HCT116 (cell line): ENCODE measurements at regions not wholly inside any gene's neighbourhood (a gene's known extent, or its start where the extent isn't known, plus 50 kb on each side); places are given as distances from the start of the nearest gene placed in this dataset.

Experiments used
- ATAC-seq: fragments of 200-7000 bp; cut with Tn5 transposase; 2 replicates; pipeline ENCODE4 v1.9.1; 2020; ENCODE audit warnings: mild to moderate bottlenecking, moderate library complexity
- BruUV-seq: library from RNA; stranded (reverse); fragments of 400-500 nt; replicated peaks from 2 replicates; lab custom pipeline; 2021; lab: Mats Ljungman, UMichigan
- CTCF ChIA-PET: fragments of 300-600 bp; sonication (Branson Sonifier 250); formaldehyde crosslinking; loops from one replicate; lab custom pipeline; 2021; ENCODE audit warnings: antibody characterized with exemption; lab: Charles Lee
- POLR2A ChIA-PET: fragments of 300-600, 350-600 bp; sonication (Branson Sonifier 250); formaldehyde crosslinking; loops from one replicate; lab custom pipeline; 2021; ENCODE audit warnings: antibody characterized with exemption; lab: Charles Lee
- RAD21 ChIA-PET, 2 experiments: fragments of 300-600 bp; sonication (Branson Sonifier 250); formaldehyde crosslinking; loops; one replicate each; lab custom pipeline; 2023; ENCODE audit warnings: low total read pairs in 2 of 2; ENCODE audit not compliant: uncharacterized antibody in 2 of 2, unreplicated experiment in 2 of 2, low non-redundant PET in 1 of 2; lab: Charles Lee
- DNase-seq: peaks from one replicate; pipeline ENCODE4 v3.0.0-alpha.2; 2010; ENCODE audit warnings: low read depth, low spot score
- H2AFZ ChIP-seq: fragments of 200-600 bp; shearing (Covaris generic), sonication (generic); 2 replicates; pipeline ENCODE4 v1.6.1; 2017; ENCODE audit warnings: low read depth, mixed run types, mixed read lengths, antibody characterized with exemption, low read length; ENCODE audit not compliant: poor library complexity, severe bottlenecking
- H3K27ac ChIP-seq: 2 replicates; pipeline ENCODE4 v1.5.1; 2012; ENCODE audit warnings: low read depth, low read length
- H3K27me3 ChIP-seq: fragments of 200-600 bp; sonication (generic); 2 replicates; pipeline ENCODE4 v1.6.1; 2016; ENCODE audit warnings: mixed run types, low read length, mixed read lengths; ENCODE audit not compliant: insufficient read depth
- H3K36me3 ChIP-seq, 2 experiments: fragments of 200-500 bp in 1 of 2; fragments of 200-600 bp in 1 of 2; sonication (Bioruptor generic) in 1 of 2; sonication (generic) in 1 of 2; 2 replicates each; pipeline versions ENCODE4 v1.5.1 to v1.6.1; 2014 to 2016; ENCODE audit warnings: low read length in 2 of 2, inconsistent platforms in 1 of 2, mixed read lengths in 1 of 2, mixed run types in 1 of 2; ENCODE audit not compliant: insufficient read depth in 2 of 2, control insufficient read depth in 1 of 2
- H3K4me1 ChIP-seq, 2 experiments: fragments of 200-600 bp in 1 of 2; sonication (generic) in 1 of 2; 2 replicates each; pipeline versions ENCODE4 v1.5.1 to v1.6.1; 2012 to 2017; ENCODE audit warnings: low read length in 2 of 2, inconsistent platforms in 1 of 2, mild to moderate bottlenecking in 1 of 2, mixed read lengths in 1 of 2, mixed run types in 1 of 2, moderate library complexity in 1 of 2; ENCODE audit not compliant: insufficient read depth in 2 of 2, control insufficient read depth in 1 of 2
- H3K4me2 ChIP-seq: fragments of 200-600 bp; sonication (generic); 2 replicates; pipeline ENCODE4 v1.6.1; 2017; ENCODE audit warnings: mixed run types, low read length, mixed read lengths
- H3K4me3 ChIP-seq, 2 experiments: fragments of 200-600 bp in 1 of 2; sonication (generic) in 1 of 2; replicated peaks in 1 of 2; 2 replicates each; pipeline ENCODE4 v1.5.1; 2011 to 2016; ENCODE audit warnings: low read length in 2 of 2, control low read depth in 1 of 2, low read depth in 1 of 2, mild to moderate bottlenecking in 1 of 2, mixed read lengths in 1 of 2, mixed run types in 1 of 2
- H3K79me2 ChIP-seq: fragments of 200-600 bp; sonication (generic); 2 replicates; pipeline ENCODE4 v1.6.1; 2017; ENCODE audit warnings: mild to moderate bottlenecking, mixed run types, low read length, moderate library complexity, mixed read lengths; ENCODE audit not compliant: insufficient read depth
- H3K9ac ChIP-seq: fragments of 200-600 bp; sonication (generic); 2 replicates; pipeline ENCODE4 v1.6.1; 2016; ENCODE audit warnings: low read length, mixed read lengths
- H3K9me2 ChIP-seq: fragments of 200-600 bp; sonication (generic), shearing (Covaris generic); 2 replicates; pipeline ENCODE4 v1.6.1; 2017; ENCODE audit warnings: mixed run types, mild to moderate bottlenecking, moderate library complexity; ENCODE audit not compliant: insufficient read depth
- H3K9me3 ChIP-seq, 2 experiments: fragments of 200-500 bp in 1 of 2; fragments of 200-600 bp in 1 of 2; sonication (Bioruptor generic) in 1 of 2; sonication (generic) in 1 of 2; 2 replicates each; pipeline ENCODE4 v1.6.1; 2014 to 2017; ENCODE audit warnings: low read length in 2 of 2, mixed read lengths in 2 of 2, inconsistent platforms in 1 of 2, low read depth in 1 of 2, mild to moderate bottlenecking in 1 of 2, mixed run types in 1 of 2, moderate library complexity in 1 of 2; ENCODE audit not compliant: control insufficient read depth in 1 of 2, insufficient read depth in 1 of 2
- H4K20me1 ChIP-seq: fragments of 200-600 bp; sonication (generic), shearing (Covaris generic); 2 replicates; pipeline ENCODE4 v1.6.1; 2017; ENCODE audit warnings: mixed run types, mild to moderate bottlenecking, moderate library complexity; ENCODE audit not compliant: insufficient read depth
- ATF3 ChIP-seq: IDR thresholded peaks from 2 replicates; pipeline ENCODE4 v1.6.1; 2012
- CEBPB ChIP-seq: IDR thresholded peaks from 2 replicates; pipeline ENCODE4 v1.6.1; 2012; ENCODE audit warnings: low read depth
- EGR1 ChIP-seq: IDR thresholded peaks from 2 replicates; pipeline ENCODE4 v1.6.1; 2012; ENCODE audit warnings: low read depth
- EZH2 ChIP-seq: fragments of 200-600 bp; sonication (generic); IDR thresholded peaks from 2 replicates; pipeline ENCODE4 v1.6.1; 2017; ENCODE audit warnings: antibody characterized with exemption, mixed run types
- EZH2phosphoT487 ChIP-seq: fragments of 200-600 bp; IDR thresholded peaks from 2 replicates; pipeline ENCODE4 v1.6.1; 2018; ENCODE audit warnings: antibody characterized with exemption, borderline replicate concordance
- JUND ChIP-seq: IDR thresholded peaks from 2 replicates; pipeline ENCODE4 v1.6.1; 2012
- POLR2A ChIP-seq: IDR thresholded peaks from 2 replicates; pipeline ENCODE4 v1.7.0; 2011; ENCODE audit warnings: borderline replicate concordance; ENCODE audit not compliant: insufficient read depth, insufficient read length; ENCODE audit errors: extremely low read depth
- SP1 ChIP-seq: IDR thresholded peaks from 2 replicates; pipeline ENCODE4 v1.6.1; 2012; ENCODE audit warnings: low read depth
- YY1 ChIP-seq: IDR thresholded peaks from 2 replicates; pipeline ENCODE4 v1.6.1; 2011; ENCODE audit warnings: low read length, low read depth, moderate library complexity, mild to moderate bottlenecking; ENCODE audit not compliant: insufficient replicate concordance; ENCODE audit errors: extremely low read depth
- ZBTB33 ChIP-seq: IDR thresholded peaks from 2 replicates; pipeline ENCODE4 v1.6.1; 2011; ENCODE audit warnings: mild to moderate bottlenecking, low read length, moderate library complexity; ENCODE audit not compliant: insufficient replicate concordance; ENCODE audit errors: extremely low read depth
- ZNF274 ChIP-seq: fragments of 200-500 bp; sonication (Bioruptor generic); IDR thresholded peaks from 2 replicates; pipeline ENCODE4 v1.6.1; 2014; ENCODE audit warnings: mild to moderate bottlenecking, low read depth, low read length, inconsistent platforms
- intact Hi-C: fragments of 100-400 bp; cut with micrococcal nuclease; formaldehyde crosslinking; loops from 2 replicates; pipeline ENCODE4 v1.10.0; 2022

GRCh38 chr1:98490099-98490498, 171.4 kb upstream of the SNX7 start:
- TF ChIP-seq ZBTB33 (no peak), CEBPB (no peak), POLR2A (no peak), YY1 (no peak)
- no TSS peak for BruUV-seq
- Histone ChIP-seq H3K9me2 (no peaks in the 10 kb centered on the region), H3K79me2 (no peaks in the 10 kb centered on the region), H3K36me3 (no peaks in the 10 kb centered on the region), H3K9me3 (no peaks in the 10 kb centered on the region), H3K9ac (no peak overlapping the region), H3K4me3 (no peak overlapping the region), H2AFZ (no peak overlapping the region), H3K4me1 (no peaks in the 10 kb centered on the region), H4K20me1 (no peaks in the 10 kb centered on the region), H3K27me3 (no peaks in the 10 kb centered on the region), H3K4me2 (no peak overlapping the region), H3K27ac (no peak overlapping the region)
- POLR2A ChIA-PET, result no interaction called here
- DNase-seq (no peak), ATAC-seq (no peak)
- RAD21 ChIA-PET, result no interaction called here
- CTCF ChIA-PET, result no interaction called here
- intact Hi-C loops, result no loop called here

- Histone ChIP-seq H3K79me2 (no peaks in the 10 kb centered on the region), H3K27me3 (no peaks in the 10 kb centered on the region), H4K20me1 (no peaks in the 10 kb centered on the region), H3K36me3 (no peaks in the 10 kb centered on the region), H3K4me3 (no peak overlapping the region), H3K27ac (no peak overlapping the region), H3K9me2 (no peaks in the 10 kb centered on the region), H2AFZ (no peak overlapping the region), H3K4me2 (no peak overlapping the region), H3K4me1 (no peaks in the 10 kb centered on the region), H3K9ac (no peak overlapping the region), H3K9me3 (no peaks in the 10 kb centered on the region)
- intact Hi-C loops, result no loop called here
- no peak for ATAC-seq
- ChIA-PET CTCF (no interaction called here), POLR2A (no interaction called here), RAD21 (no interaction called here)
- no peak for TF ChIP-seq SP1
- no peak for TF ChIP-seq EZH2
- TF ChIP-seq POLR2A, result no peak
- no peak for TF ChIP-seq EGR1
- TF ChIP-seq YY1, result no peak
- no peak for TF ChIP-seq JUND
- TF ChIP-seq EZH2phosphoT487, result no peak
- no peak for TF ChIP-seq ZNF274
- TF ChIP-seq ATF3, result no peak
- BruUV-seq, result no TSS peak
- no peak for DNase-seq
Measured at GRCh38 chr1:98487620-98488019, 173.9 kb upstream of the SNX7 start.
